Activated CD4-positive, alpha-beta T cell treated with anti-CD3 and anti-CD28 coated beads, Interleukin-2, amount 50 U/mL, for 24 hours (primary cell): ENCODE measurements at regions not wholly inside any gene's neighbourhood (a gene's known extent, or its start where the extent isn't known, plus 50 kb on each side); places are given as distances from the start of the nearest gene placed in this dataset.

Source experiments
- DNase-seq, 2 donors: peaks; one replicate each; pipeline ENCODE4 v3.0.0-alpha.2; 2020; ENCODE audit warnings: low read depth in 1 of 2, low spot score in 1 of 2

DNA sequence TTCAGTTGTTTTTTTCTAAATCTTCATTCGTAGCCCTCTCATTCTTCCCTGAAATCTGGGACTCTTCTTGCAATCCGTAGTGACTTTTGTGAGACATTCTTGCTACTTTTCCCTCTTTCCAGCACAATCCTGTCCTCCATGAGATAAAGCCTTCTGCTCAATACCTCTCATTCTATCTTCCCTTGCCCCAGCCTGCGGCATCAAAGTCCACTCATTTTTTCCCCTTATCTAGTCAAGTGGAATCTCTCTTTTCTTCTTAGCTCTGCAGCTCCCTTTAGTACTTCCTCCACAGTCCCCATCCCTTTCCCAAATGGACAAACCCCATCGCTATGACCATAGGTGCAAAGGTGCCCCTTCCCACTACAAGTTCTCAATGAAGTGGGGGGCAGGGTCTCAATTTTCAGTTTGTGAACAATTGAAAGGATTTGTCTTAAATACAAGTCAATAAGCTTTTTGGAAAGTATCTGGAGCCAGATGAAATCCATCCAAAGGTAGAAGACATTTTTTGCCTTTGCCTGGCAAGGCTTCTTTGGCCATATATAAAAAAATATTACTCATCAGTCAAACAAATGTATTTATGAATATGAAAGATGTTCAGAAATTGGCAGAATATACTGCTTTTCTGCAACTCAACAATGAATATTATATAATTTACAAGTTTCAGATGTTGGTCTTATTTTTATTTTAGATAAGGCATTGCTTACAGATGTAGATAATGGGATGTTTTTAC, 179.4 kb downstream of the SNAPC1 start:
- DNase-seq = no peak

GRCh38 chr14:61948376-61948775, 186.2 kb downstream of the SNAPC1 start:
- DNase-seq = no peak

DNA sequence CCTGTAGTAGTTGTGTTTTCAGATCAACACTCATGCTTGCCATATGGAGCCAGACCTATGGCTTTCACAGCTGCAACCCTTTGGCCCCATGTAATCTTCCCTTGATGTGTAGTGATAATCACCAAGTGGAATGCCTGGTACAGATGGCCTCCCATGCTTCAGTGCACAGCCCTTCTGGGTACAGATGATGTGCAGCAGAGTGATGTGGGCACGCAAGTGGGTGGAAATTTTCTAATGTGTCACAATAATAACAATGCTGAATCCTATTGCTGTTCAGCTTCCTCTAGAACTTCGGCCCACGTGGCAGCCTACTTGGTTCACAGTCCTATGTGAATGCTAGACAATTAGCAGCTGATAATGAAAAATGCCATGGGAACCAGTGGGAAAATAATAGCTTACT, 188.1 kb downstream of the SNAPC1 start:
- DNase-seq = no peak

- DNase-seq = no peak
Observed at GRCh38 chr14:61953602-61954001, 191.4 kb downstream of the SNAPC1 start.

DNA sequence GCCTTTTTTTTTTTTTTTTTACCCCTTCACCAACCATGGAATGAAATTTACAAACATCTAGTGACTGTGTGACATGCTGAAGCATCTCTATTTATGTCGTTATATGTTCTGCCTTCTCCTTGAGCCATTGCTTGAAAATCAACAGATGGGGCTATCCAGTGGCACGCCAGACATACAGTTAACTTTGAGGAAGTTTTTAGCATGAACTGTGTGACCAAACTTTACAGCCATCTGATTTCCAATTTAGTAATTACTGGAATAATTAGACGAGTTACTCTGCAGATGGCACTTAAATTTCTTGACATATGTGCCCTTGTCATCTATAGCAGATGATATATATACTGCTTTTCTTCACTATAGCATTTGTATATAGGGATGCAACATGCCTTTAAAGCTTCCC, 192.1 kb downstream of the SNAPC1 start:
- no peak for DNase-seq

DNA sequence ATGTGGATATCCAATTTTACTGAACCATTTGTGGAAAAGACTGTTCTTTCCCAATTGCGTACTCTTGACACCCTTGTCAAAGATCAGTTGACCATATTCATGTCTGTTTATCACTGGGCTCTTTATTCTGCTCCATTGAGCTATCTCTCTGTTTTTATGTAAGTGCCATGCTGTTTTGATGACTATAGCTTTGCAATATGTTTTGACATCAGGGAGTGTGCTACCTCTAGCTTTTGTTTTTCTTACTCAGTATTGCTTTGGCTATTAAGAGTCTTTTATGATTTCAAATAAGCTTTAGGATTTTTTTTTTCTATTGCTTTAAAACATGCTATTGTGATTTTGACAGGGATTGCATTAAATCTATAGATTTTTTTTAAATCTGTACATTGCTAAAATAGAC, 194.3 kb downstream of the SNAPC1 start:
- no peak for DNase-seq

- no peak for DNase-seq
Observed at GRCh38 chr14:61959348-61959747, 197.1 kb downstream of the SNAPC1 start.

DNA sequence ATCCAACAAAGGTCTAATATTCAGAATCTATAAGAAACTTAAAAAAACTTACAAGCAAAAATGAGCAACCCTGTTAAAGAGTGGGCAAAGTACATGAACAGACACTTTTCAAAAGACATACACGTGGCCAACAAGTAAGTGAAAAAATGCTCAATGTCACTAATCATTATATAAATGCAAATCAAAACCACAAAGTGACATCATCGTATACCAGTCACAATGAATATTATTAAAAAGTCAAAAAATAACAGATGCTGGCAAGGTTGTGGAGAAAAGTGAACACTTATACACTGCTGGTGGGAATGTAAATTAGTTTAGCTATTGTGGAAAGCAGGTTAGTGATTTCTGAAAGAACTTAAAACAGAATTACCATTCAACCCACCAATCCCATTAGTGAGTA, 199.1 kb downstream of the SNAPC1 start:
- no peak for DNase-seq

DNA sequence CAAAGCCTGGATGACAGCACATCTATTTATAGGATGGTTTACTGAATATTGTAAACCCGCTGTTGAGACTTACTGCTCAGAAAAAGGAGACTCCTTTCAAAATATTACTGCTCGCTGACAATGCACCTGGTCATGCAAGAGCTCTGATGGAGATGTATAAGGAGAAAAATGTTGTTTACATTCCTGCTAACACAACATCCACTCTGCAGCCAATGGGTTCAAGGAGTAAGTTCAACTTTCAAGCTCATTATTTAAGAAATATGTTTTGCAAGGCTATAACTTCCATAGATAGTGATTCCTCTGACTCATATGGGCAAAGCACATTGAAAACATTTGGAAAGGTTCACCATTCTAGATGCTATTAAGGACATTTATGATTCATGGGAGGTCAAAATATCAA, 201.7 kb downstream of the SNAPC1 start:
- DNase-seq = no peak

DNA sequence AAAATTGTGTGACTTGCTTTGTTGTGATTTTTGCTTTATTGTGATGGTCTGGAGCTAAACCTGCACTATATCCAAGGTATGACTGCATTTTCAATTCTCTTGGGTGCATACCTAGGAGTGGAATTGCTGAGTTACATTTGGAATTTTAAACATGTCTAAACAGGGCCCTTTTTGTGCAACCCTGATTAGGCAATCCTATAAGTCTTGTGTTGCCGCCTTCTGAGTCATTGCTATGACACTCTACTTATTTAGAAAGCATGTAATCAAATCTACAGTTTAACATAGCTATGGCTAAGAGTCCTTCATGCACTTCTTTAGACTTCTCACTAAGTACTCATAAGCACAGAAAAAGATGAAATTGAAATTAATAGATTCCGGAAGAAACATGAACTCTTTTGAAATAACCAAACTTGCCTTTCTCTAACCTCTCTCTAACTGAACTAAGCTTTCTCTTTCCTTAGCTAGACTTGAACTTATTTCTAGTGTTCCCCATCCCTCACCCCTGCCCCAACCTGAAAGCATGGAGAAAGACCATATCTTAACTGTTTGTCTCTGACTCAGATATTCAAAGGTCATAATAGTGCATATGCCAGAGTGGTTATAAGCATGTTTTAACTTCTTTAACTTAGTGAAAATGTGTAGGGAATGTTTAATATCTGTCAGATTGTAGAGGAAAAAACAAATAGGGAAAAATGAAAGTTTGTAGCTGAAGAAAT, 203.0 kb downstream of the SNAPC1 start:
- no peak for DNase-seq

GRCh38 chr14:61968207-61968606, 206.0 kb downstream of the SNAPC1 start:
- DNase-seq = no peak

DNA sequence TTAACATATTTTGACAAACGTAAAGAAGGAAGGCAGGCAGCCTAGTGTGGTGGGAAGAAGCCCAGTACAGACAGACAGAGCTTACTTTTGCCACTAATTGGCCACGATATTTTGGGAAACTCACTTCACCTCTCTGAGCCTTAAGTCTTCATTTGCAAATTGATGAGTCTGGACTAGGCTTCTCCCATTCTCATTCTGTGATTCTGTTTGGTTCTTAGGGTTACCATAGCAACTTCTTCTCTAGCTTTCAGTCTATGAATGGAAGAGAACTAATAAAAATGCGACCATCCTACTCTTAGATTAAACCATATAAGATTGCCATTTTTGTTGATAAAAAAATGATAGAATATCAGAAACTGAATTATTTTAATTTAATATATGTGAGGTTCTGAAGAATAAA, 210.5 kb downstream of the SNAPC1 start:
- no peak for DNase-seq

DNA sequence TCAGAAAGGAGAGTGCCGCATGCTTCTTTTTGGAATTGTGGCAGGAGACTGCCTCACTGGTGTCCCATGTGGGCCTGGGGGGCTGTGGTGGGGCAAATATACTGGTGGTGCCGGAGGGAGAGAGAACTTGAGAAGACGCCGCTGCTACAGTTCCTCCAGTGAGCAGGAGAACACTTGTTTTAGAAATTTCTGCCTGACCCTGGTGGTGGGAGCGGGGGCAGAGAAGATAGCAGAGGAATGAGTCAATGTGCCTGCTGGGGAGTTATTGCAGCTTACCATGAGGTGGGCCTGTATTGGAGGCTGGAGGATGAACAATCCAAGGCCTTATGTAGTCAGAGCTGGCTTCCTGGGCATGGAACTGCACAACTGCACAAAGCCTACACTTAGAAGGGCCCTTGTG, 211.8 kb downstream of the SNAPC1 start:
- no peak for DNase-seq

DNA sequence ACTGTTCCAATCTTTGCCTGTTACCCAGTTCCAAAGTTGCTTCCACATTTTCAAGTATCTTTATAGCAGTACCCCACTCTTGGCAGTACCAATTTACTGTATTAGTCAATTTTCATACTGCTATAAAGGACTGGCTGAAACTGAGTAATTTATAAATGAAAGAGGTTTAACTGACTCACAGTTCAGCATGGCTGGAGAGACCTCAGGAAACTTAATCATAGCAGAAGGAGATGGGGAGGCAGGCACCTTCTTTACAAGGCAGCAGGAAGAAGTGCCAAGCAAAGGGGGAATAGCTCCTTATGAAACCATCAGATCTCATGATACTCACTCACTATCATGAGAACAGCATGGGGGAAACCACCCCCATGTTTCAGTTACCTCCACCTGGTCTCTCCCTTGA, 215.0 kb downstream of the SNAPC1 start:
- no peak for DNase-seq

DNA sequence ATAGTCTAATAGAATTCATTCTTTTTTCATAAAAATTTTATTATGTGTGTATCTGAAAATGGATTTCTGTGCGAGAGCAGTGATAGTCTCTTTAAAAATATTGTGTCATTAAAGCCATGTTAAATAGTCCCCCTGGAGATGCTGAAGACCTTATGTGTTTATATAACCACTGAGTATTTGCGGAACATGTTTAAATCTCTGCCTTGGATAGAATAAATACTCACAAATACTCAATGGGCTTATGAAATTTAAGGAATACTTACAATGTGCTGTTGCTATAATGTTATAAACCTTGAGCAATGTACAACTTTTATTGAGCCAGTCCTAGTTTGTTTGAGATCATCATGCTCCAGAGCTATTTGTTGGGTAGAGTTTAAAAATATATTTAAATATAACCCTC, 226.0 kb downstream of the SNAPC1 start:
- no peak for DNase-seq

- no peak for DNase-seq
Observed at GRCh38 chr14:61992139-61992538, 229.9 kb downstream of the SNAPC1 start.

DNA sequence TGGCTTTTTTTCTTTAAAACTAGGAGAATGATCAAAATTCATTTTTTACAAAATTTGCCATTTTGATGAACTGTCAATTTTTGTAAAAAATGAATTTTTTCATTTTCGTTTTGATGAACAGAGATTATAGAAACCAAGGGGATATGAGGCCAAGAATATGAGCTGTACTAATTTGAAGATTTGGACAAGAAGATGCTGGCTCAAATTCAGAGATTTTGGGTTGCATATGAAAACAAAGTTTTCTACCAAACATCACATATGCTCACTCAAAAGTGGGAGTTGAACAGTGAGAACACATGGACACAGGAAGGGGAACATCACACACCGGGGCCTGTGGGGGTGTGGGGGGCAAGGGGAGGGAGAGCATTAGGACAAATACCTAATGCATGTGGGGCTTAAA, 230.7 kb downstream of the SNAPC1 start:
- DNase-seq = no peak

- DNase-seq = no peak
Observed at GRCh38 chr14:61994589-61994988, 232.4 kb downstream of the SNAPC1 start.

- DNase-seq = no peak
Observed at GRCh38 chr14:61996753-61997152, 234.5 kb downstream of the SNAPC1 start.

DNA sequence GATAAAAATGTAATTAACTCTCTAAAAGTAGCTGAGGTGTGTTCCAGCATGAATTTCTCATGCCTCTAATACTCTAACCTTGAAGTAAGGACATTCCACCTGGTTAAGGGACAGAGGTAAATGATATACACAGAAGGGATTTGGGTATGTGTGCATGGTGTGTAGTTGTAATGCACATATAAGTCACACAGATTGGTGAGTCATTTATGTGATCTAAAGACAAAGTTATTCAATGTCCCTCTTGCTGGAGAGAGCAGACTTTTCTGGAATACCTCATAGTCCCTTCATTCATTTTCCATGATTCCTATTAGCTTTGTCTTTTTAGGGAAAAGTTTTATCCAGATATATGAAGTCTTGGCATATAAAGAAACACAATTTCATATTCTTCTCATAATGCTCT, 234.9 kb downstream of the SNAPC1 start:
- no peak for DNase-seq

DNA sequence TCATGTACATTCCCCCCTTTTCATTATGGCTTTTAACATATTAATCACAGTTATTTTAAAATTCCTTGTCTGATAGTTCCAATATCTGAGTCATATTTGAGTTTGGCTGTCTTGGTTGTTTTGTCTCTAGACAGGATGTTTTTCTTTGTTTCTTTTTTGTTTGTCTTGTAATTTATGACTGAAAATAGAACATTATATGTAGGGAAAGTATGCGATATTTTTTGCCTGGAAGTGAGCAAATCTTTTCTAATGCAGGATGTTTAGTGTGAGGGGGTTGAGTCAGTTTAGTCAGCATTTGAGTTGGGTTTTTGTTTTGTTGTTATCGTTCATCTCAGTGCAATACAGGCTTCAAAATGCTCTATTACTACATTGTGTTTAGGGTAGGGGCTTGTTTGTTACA, 239.7 kb downstream of the SNAPC1 start:
- no peak for DNase-seq

GRCh38 chr14:62002642-62003041, 240.4 kb downstream of the SNAPC1 start:
- DNase-seq = peak in 1 of 2 donors; percentile 17

GRCh38 chr14:62003701-62004100, 241.5 kb downstream of the SNAPC1 start:
- no peak for DNase-seq
